ENCODE measurements at regions not wholly inside any gene's neighbourhood (a gene's known extent, or its start where the extent isn't known, plus 50 kb on each side); places are given as distances from the start of the nearest gene placed in this dataset.

GRCh38 chr6:168248148-168248620 lies 71.4 kb downstream of the DACT2 start:
- TF ChIP-seq CTCF (IDR thresholded peaks at IDR 0.05; ENCODE audit: poor library complexity) = no peak
- TF ChIP-seq EZH2 (IDR thresholded peaks at IDR 0.05; ENCODE audit: borderline replicate concordance) = no peak

All from hepatocyte (in vitro differentiated cells).